OCI-LY1 (cell line): ENCODE measurements at regions not wholly inside any gene's neighbourhood (a gene's known extent, or its start where the extent isn't known, plus 50 kb on each side); places are given as distances from the start of the nearest gene placed in this dataset.

Experiments used
- H2AFZ ChIP-seq: fragments of 200-600 bp; sonication (generic), shearing (Covaris generic); 2 replicates; pipeline ENCODE4 v1.6.0; 2014; ENCODE audit warnings: antibody characterized with exemption, mild to moderate bottlenecking, low read length
- H3F3A ChIP-seq: fragments of 200-600 bp; sonication (generic), shearing (Covaris generic); 2 replicates; pipeline ENCODE4 v1.6.0; 2014; ENCODE audit warnings: mild to moderate bottlenecking, antibody characterized with exemption, low read length, moderate library complexity; ENCODE audit not compliant: insufficient read depth
- H3K27ac ChIP-seq: fragments of 200-600 bp; sonication (generic); 2 replicates; pipeline ENCODE4 v1.5.1; 2014; ENCODE audit warnings: low read length, mixed run types, mild to moderate bottlenecking, low read depth; ENCODE audit not compliant: poor library complexity, severe bottlenecking
- H3K27me3 ChIP-seq: fragments of 200-600 bp; sonication (generic); 2 replicates; pipeline ENCODE4 v1.6.0; 2014; ENCODE audit warnings: antibody characterized with exemption, mild to moderate bottlenecking, low read length, moderate library complexity; ENCODE audit not compliant: insufficient read depth
- H3K36me3 ChIP-seq: fragments of 200-600 bp; sonication (generic); 2 replicates; pipeline ENCODE4 v1.6.1; 2014; ENCODE audit warnings: mild to moderate bottlenecking, antibody characterized with exemption, low read length, moderate library complexity, mixed read lengths; ENCODE audit not compliant: insufficient read depth
- H3K4me1 ChIP-seq: fragments of 200-600 bp; sonication (generic); 2 replicates; pipeline ENCODE4 v1.5.1; 2014; ENCODE audit warnings: mild to moderate bottlenecking, low read length, moderate library complexity; ENCODE audit not compliant: insufficient read depth, severe bottlenecking
- H3K4me2 ChIP-seq: fragments of 200-600 bp; sonication (generic), shearing (Covaris generic); 2 replicates; pipeline ENCODE4 v1.6.1; 2014; ENCODE audit warnings: low read length
- H3K4me3 ChIP-seq: fragments of 200-600 bp; sonication (generic); 2 replicates; pipeline ENCODE4 v1.5.1; 2014; ENCODE audit warnings: low read length, low read depth, mild to moderate bottlenecking, mixed read lengths; ENCODE audit not compliant: poor library complexity, severe bottlenecking
- H3K79me2 ChIP-seq: fragments of 200-600 bp; shearing (Covaris generic); 2 replicates; pipeline ENCODE4 v1.6.1; 2016; ENCODE audit warnings: mixed run types, low read length, mixed read lengths; ENCODE audit not compliant: insufficient read depth
- H3K9ac ChIP-seq: fragments of 200-600 bp; sonication (generic), shearing (Covaris generic); 2 replicates; pipeline ENCODE4 v1.6.1; 2014; ENCODE audit warnings: mild to moderate bottlenecking, low read length, mixed read lengths
- H3K9me2 ChIP-seq: fragments of 200-600 bp; sonication (generic), shearing (Covaris generic); 2 replicates; pipeline ENCODE4 v1.6.1; 2014; ENCODE audit warnings: low read depth, mild to moderate bottlenecking, low read length, mixed read lengths
- H3K9me3 ChIP-seq: fragments of 200-600 bp; shearing (Covaris generic); 2 replicates; pipeline ENCODE4 v1.6.1; 2014; ENCODE audit warnings: low read length, mixed read lengths
- H4K20me1 ChIP-seq: fragments of 200-600 bp; sonication (generic), shearing (Covaris generic); 2 replicates; pipeline ENCODE4 v1.6.0; 2016; ENCODE audit warnings: mild to moderate bottlenecking, low read length; ENCODE audit not compliant: insufficient read depth
- CTCF ChIP-seq: fragments of 200-600 bp; sonication (generic), shearing (Covaris generic); IDR thresholded peaks from 2 replicates; pipeline ENCODE4 v1.5.1; 2017; ENCODE audit warnings: mild to moderate bottlenecking, antibody characterized with exemption, low read length, moderate library complexity, mixed read lengths
- EZH2 ChIP-seq: fragments of 200-600 bp; sonication (generic), shearing (Covaris generic); IDR thresholded peaks from 2 replicates; pipeline ENCODE4 v1.8.0; 2017; ENCODE audit warnings: borderline replicate concordance, mixed run types, mild to moderate bottlenecking, antibody characterized with exemption, low read length, moderate library complexity, mixed read lengths

- TF ChIP-seq CTCF (no peak), EZH2 (no peak)
- H3K27ac ChIP-seq = no peak overlapping the region
- H3K79me2 ChIP-seq = no peaks in the 10 kb centered on the region
- H2AFZ ChIP-seq = no peak overlapping the region
- no peaks in the 10 kb centered on the region for H3K9me3 ChIP-seq
- H3K36me3 ChIP-seq = no peaks in the 10 kb centered on the region
- H3K4me2 ChIP-seq = no peak overlapping the region
- no peaks in the 10 kb centered on the region for H3K9me2 ChIP-seq
- H3K4me1 ChIP-seq = no peaks in the 10 kb centered on the region
- H3K27me3 ChIP-seq = no peaks in the 10 kb centered on the region
- H3F3A ChIP-seq = no peaks in the 10 kb centered on the region
- H3K9ac ChIP-seq = no peak overlapping the region
- H4K20me1 ChIP-seq = no peaks in the 10 kb centered on the region
- H3K4me3 ChIP-seq = no peak overlapping the region
Observed at GRCh38 chr14:34122081-34122480, 171.2 kb upstream of the EGLN3 start.

GRCh38 chr14:34120185-34120977 is 169.5 kb upstream of the EGLN3 start:
- 0 out of 2 replicates have a peak, but pooled peaks cover 2% of the 10 kb centered on the region for H3K9me3 ChIP-seq
- no peak overlapping the region for H2AFZ ChIP-seq
- H3K4me3 ChIP-seq = no peak overlapping the region
- H3K27ac ChIP-seq = no peak overlapping the region
- no peaks in the 10 kb centered on the region for H3K27me3 ChIP-seq
- TF ChIP-seq CTCF (no peak), EZH2 (no peak)
- H4K20me1 ChIP-seq = no peaks in the 10 kb centered on the region
- no peaks in the 10 kb centered on the region for H3F3A ChIP-seq
- no peak overlapping the region for H3K4me2 ChIP-seq
- H3K36me3 ChIP-seq = no peaks in the 10 kb centered on the region
- no peaks in the 10 kb centered on the region for H3K79me2 ChIP-seq
- H3K4me1 ChIP-seq = no peaks in the 10 kb centered on the region
- H3K9me2 ChIP-seq = no peaks in the 10 kb centered on the region
- H3K9ac ChIP-seq = no peak overlapping the region

GRCh38 chr14:34119107-34119858 is 168.4 kb upstream of the EGLN3 start:
- Histone ChIP-seq H3K27ac (no peak overlapping the region), H2AFZ (no peak overlapping the region), H4K20me1 (no peaks in the 10 kb centered on the region), H3K4me2 (no peak overlapping the region), H3K4me1 (no peaks in the 10 kb centered on the region), H3K9ac (no peak overlapping the region), H3K4me3 (no peak overlapping the region), H3K79me2 (no peaks in the 10 kb centered on the region), H3K9me2 (no peaks in the 10 kb centered on the region), H3K36me3 (no peaks in the 10 kb centered on the region), H3K9me3 (0 out of 2 replicates have a peak, but pooled peaks cover 2% of the 10 kb centered on the region), H3K27me3 (no peaks in the 10 kb centered on the region), H3F3A (no peaks in the 10 kb centered on the region)
- TF ChIP-seq EZH2 = no peak
- no peak for TF ChIP-seq CTCF
